ENCODE measurements at regions not wholly inside any gene's neighbourhood (a gene's known extent, or its start where the extent isn't known, plus 50 kb on each side); places are given as distances from the start of the nearest gene placed in this dataset.

DNA sequence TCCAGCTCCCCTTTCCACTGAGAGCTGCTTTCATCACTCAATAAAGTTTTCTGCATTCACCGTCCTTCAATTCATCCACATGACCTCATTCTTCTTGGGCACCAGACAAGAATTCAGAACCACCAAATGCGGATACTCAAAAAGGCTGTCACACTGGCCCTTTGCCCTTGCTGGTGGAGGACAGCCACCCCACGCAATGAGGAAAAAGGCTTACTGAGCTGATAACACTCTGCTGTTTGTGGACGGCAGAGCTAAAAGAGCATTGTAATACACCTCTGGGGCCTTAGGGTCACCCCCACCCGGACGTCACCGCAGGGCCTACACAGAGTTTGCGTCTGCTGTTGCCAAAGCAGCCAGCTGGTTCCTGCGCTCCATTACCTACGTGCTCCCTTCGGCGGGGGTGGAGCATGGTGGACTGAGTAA is 51.2 kb upstream of the ZNF608 start:
- no peak for TF ChIP-seq BMI1 (IDR thresholded peaks at IDR 0.05; ENCODE audit: borderline replicate concordance)
- no peak for TF ChIP-seq ZNF622 (IDR thresholded peaks at IDR 0.05)
- POLR2A ChIA-PET, result no interaction called here

GRCh38 chr5:124798890-124799289 is 52.5 kb upstream of the ZNF608 start:
- no peak overlapping the region for H2AFZ ChIP-seq (ENCODE audit: control insufficient read depth, low read depth, low read length)
- in situ Hi-C loops (cut with MboI) (no loop called here), intact Hi-C loops (cut with micrococcal nuclease; ENCODE audit: unreplicated experiment) (no loop called here)
- H3K36me3 ChIP-seq (ENCODE audit: control insufficient read depth in 2 of 2, insufficient read depth in 2 of 2, low read length in 1 of 2), result no peaks in the 10 kb centered on the region
- 76% methylated on average over 3 of the region's 3 CpGs for WGBS (ENCODE audit: insufficient coverage, insufficient replicate concordance, low lambda C conversion rate, missing lambda C conversion rate)
- H3K27ac ChIP-seq (ENCODE audit: control insufficient read depth, insufficient read depth), result no peak overlapping the region
- ChIA-PET SMC1A (ENCODE audit: uncharacterized antibody, unreplicated experiment) (interaction anchor here (1.1 to 4.0 kb wide), 4 partner anchors 8 to 50 kb away, joined by 3 to 17 read pairs (median 7); no protein-coding TSS in a partner anchor), POLR2A (interaction anchor here (0.5 kb wide), 1 partner anchor 613 kb away, joined by 3 read pairs; no protein-coding TSS in a partner anchor), RAD21 (ENCODE audit: unreplicated experiment) (no interaction called here), CTCF (no interaction called here)
- ATAC-seq (no peak), DNase-seq (ENCODE audit: low read depth, low spot score) (no peak), FAIRE-seq (no peak)
- no peaks in the 10 kb centered on the region for H3K27me3 ChIP-seq (replicated peaks in 1 of 2; ENCODE audit: control insufficient read depth in 2 of 2, insufficient read depth in 2 of 2, low read length in 1 of 2)
- peaks cover 14% of the 10 kb centered on the region for H3K4me1 ChIP-seq (ENCODE audit: control insufficient read depth, insufficient read depth, low read length)
- H3K4me3 ChIP-seq, result no peak overlapping the region
- H4K20me1 ChIP-seq (ENCODE audit: control insufficient read depth, insufficient read depth), result no peaks in the 10 kb centered on the region
- no peaks in the 10 kb centered on the region for H3K9me3 ChIP-seq (replicated peaks; ENCODE audit: control insufficient read depth, insufficient read depth, low read length)
- no peak overlapping the region for H3K9ac ChIP-seq (ENCODE audit: control insufficient read depth, insufficient read depth, low read length)
- BruUV-seq (replicated peaks), result no TSS peak
- no peaks in the 10 kb centered on the region for H3K79me2 ChIP-seq (ENCODE audit: control insufficient read depth, insufficient read depth, low read length)
- H3K4me2 ChIP-seq (ENCODE audit: control insufficient read depth, insufficient read depth), result no peak overlapping the region
- TF ChIP-seq SKIL (IDR thresholded peaks at IDR 0.05; ENCODE audit: low read depth, poor library complexity, severe bottlenecking), result no peak

More for the DNA sequence above, 51.2 kb upstream of the ZNF608 start:
- 95% methylated on average over 12 of the region's 12 CpGs for WGBS (ENCODE audit: insufficient coverage, insufficient replicate concordance, low lambda C conversion rate, missing lambda C conversion rate)
- intact Hi-C loops (cut with micrococcal nuclease; ENCODE audit: unreplicated experiment), result no loop called here
- Histone ChIP-seq H2AFZ (ENCODE audit: control insufficient read depth, low read depth, low read length) (no peak overlapping the region), H3K79me2 (ENCODE audit: control insufficient read depth, insufficient read depth, low read length) (no peaks in the 10 kb centered on the region), H3K4me2 (ENCODE audit: control insufficient read depth, insufficient read depth) (no peak overlapping the region), H3K9me3 (replicated peaks; ENCODE audit: control insufficient read depth, insufficient read depth, low read length) (no peaks in the 10 kb centered on the region), H3K27me3 (replicated peaks in 1 of 2; ENCODE audit: control insufficient read depth in 2 of 2, insufficient read depth in 2 of 2, low read length in 1 of 2) (no peaks in the 10 kb centered on the region), H3K9ac (ENCODE audit: control insufficient read depth, insufficient read depth, low read length) (no peak overlapping the region), H3K27ac (ENCODE audit: control insufficient read depth, insufficient read depth) (no peak overlapping the region), H4K20me1 (ENCODE audit: control insufficient read depth, insufficient read depth) (no peaks in the 10 kb centered on the region), H3K4me3 (no peak overlapping the region), H3K36me3 (ENCODE audit: control insufficient read depth in 2 of 2, insufficient read depth in 2 of 2, low read length in 1 of 2) (no peaks in the 10 kb centered on the region), H3K4me1 (ENCODE audit: control insufficient read depth, insufficient read depth, low read length) (peaks cover 20% of the 10 kb centered on the region)
- no peak for FAIRE-seq
- BruUV-seq (replicated peaks), result no TSS peak
- in situ Hi-C loops (cut with MboI), result no loop called here
- CTCF ChIA-PET, result no interaction called here
- ATAC-seq, result no peak
- no peak for DNase-seq (ENCODE audit: low read depth, low spot score)
- RAD21 ChIA-PET (ENCODE audit: unreplicated experiment), result no interaction called here
- SMC1A ChIA-PET (ENCODE audit: uncharacterized antibody, unreplicated experiment), result interaction anchor here (1.1 to 4.0 kb wide), 4 partner anchors 10 to 49 kb away, joined by 3 to 17 read pairs (median 7); no protein-coding TSS in a partner anchor

Data from GM12878 (cell line).